ENCODE measurements at regions not wholly inside any gene's neighbourhood (a gene's known extent, or its start where the extent isn't known, plus 50 kb on each side); places are given as distances from the start of the nearest gene placed in this dataset.

DNA sequence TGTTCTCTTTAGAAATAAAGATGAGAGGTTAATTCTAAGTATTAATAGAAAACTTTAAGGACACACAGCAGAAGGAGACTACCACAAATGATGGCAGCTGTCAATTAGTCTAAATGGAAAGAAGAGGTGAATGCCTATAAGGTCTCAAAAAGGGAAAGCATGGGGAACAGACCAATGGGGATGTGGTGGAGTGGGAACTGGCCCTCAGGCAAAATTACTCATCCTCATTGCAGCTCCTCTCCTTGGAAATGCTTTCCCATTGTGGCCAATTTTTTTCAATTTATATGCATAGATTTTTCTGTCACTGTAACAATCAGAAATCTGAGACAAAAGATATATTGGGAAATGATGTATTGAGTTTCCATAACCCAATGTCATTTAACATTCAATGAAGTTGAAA, 222.9 kb upstream of the DEFB112 start:
- no peak for DNase-seq
- H3K18ac ChIP-seq (ENCODE audit: low read depth, low read length), result no peak overlapping the region

More for the DNA sequence above, 222.9 kb upstream of the DEFB112 start:
- H2BK15ac ChIP-seq (ENCODE audit: low read depth, low read length), result no peak overlapping the region
- H2AFZ ChIP-seq (replicated peaks; ENCODE audit: low read length, poor library complexity), result no peak overlapping the region
- no peaks in the 10 kb centered on the region for H3K4me1 ChIP-seq (ENCODE audit: control insufficient read depth, insufficient read depth, low read length)
- no peaks in the 10 kb centered on the region for H3K9me1 ChIP-seq (ENCODE audit: insufficient read depth, low read length)
- no peaks in the 10 kb centered on the region for H3K79me1 ChIP-seq (ENCODE audit: low read depth in 1 of 2, low read length in 2 of 2)
- no peaks in the 10 kb centered on the region for H3K9me3 ChIP-seq (ENCODE audit: control insufficient read depth, insufficient read depth, low read length)
- ATAC-seq (ENCODE audit: low read depth), result no peak
- H4K91ac ChIP-seq (ENCODE audit: insufficient read depth, low read depth, low read length), result no peak overlapping the region
- no peak overlapping the region for H4K5ac ChIP-seq (ENCODE audit: low read depth, low read length)
- POLR2A ChIA-PET (ENCODE audit: unreplicated experiment), result no interaction called here
- H4K8ac ChIP-seq (ENCODE audit: low read depth in 2 of 2, low read length in 2 of 2), result no peak overlapping the region
- no peak for TF ChIP-seq RCOR1 (IDR thresholded peaks at IDR 0.05; ENCODE audit: insufficient replicate concordance, low read length)
- no peak for TF ChIP-seq SMC3 (IDR thresholded peaks at IDR 0.05; ENCODE audit: low read depth, low read length)
- TF ChIP-seq CEBPB (IDR thresholded peaks at IDR 0.05; ENCODE audit: low read depth, low read length), result no peak
- no peak for TF ChIP-seq FOS (IDR thresholded peaks at IDR 0.05; ENCODE audit: low read depth, low read length)
- no peak for TF ChIP-seq RAD21 (IDR thresholded peaks at IDR 0.05; ENCODE audit: low read length)
- no peak for TF ChIP-seq MAZ (IDR thresholded peaks at IDR 0.05; ENCODE audit: borderline replicate concordance, low read depth, low read length)
- TF ChIP-seq MAFK (IDR thresholded peaks at IDR 0.05; ENCODE audit: low read depth, low read length), result no peak
- no peak for TF ChIP-seq RFX5 (IDR thresholded peaks at IDR 0.05; ENCODE audit: low read depth, low read length)
- TF ChIP-seq BHLHE40 (IDR thresholded peaks at IDR 0.05; ENCODE audit: low read depth, low read length), result no peak
- TF ChIP-seq MXI1 (IDR thresholded peaks at IDR 0.05; ENCODE audit: borderline replicate concordance, low read depth, low read length), result no peak
- TF ChIP-seq, protein P1, sequence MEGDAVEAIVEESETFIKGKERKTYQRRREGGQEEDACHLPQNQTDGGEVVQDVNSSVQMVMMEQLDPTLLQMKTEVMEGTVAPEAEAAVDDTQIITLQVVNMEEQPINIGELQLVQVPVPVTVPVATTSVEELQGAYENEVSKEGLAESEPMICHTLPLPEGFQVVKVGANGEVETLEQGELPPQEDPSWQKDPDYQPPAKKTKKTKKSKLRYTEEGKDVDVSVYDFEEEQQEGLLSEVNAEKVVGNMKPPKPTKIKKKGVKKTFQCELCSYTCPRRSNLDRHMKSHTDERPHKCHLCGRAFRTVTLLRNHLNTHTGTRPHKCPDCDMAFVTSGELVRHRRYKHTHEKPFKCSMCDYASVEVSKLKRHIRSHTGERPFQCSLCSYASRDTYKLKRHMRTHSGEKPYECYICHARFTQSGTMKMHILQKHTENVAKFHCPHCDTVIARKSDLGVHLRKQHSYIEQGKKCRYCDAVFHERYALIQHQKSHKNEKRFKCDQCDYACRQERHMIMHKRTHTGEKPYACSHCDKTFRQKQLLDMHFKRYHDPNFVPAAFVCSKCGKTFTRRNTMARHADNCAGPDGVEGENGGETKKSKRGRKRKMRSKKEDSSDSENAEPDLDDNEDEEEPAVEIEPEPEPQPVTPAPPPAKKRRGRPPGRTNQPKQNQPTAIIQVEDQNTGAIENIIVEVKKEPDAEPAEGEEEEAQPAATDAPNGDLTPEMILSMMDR (conservative IDR thresholded peaks at IDR 0.05; ENCODE audit: low read depth, low read length), result no peak
- TF ChIP-seq NFE2L2 (IDR thresholded peaks at IDR 0.05; ENCODE audit: low read depth, low read length), result no peak
- TF ChIP-seq CHD1 (IDR thresholded peaks at IDR 0.05; ENCODE audit: low read depth, low read length), result no peak
- no peak for TF ChIP-seq USF2 (IDR thresholded peaks at IDR 0.05; ENCODE audit: low read depth, low read length)
- TF ChIP-seq ELK1 (IDR thresholded peaks at IDR 0.05; ENCODE audit: borderline replicate concordance, low read depth, low read length), result no peak
- TF ChIP-seq POLR2A (IDR thresholded peaks at IDR 0.05; ENCODE audit: low read depth, low read length), result no peak
- no peak overlapping the region for H3K23ac ChIP-seq (ENCODE audit: low read depth, low read length)
- no peaks in the 10 kb centered on the region for H3K36me3 ChIP-seq (ENCODE audit: control insufficient read depth, insufficient read depth, low read length)
- no peak overlapping the region for H2AK5ac ChIP-seq (ENCODE audit: low read depth, low read length)
- H3K9ac ChIP-seq (ENCODE audit: low read depth, low read length), result no peak overlapping the region
- no peak overlapping the region for H3K4ac ChIP-seq (ENCODE audit: low read depth, low read length)
- in situ Hi-C loops (cut with MboI; ENCODE audit: low sequenced_read_pairs) (no loop called here), intact Hi-C loops (cut with micrococcal nuclease) (no loop called here), dilution Hi-C loops (cut with HindIII; ENCODE audit: low sequenced_read_pairs, unreplicated experiment) (no loop called here)
- no peaks in the 10 kb centered on the region for H4K20me1 ChIP-seq (ENCODE audit: insufficient read depth, low read length)
- no peak overlapping the region for H3K56ac ChIP-seq (ENCODE audit: extremely low read depth, insufficient read depth, low read length)
- no peak overlapping the region for H2BK20ac ChIP-seq (ENCODE audit: low read depth, low read length)
- BruUV-seq (replicated peaks), result no TSS peak
- H2BK120ac ChIP-seq (ENCODE audit: low read depth, low read length), result no peak overlapping the region
- H3K27me3 ChIP-seq (ENCODE audit: control insufficient read depth, insufficient read depth, low read length), result no peaks in the 10 kb centered on the region
- no peak overlapping the region for H2BK5ac ChIP-seq (ENCODE audit: low read depth, low read length, poor library complexity, severe bottlenecking)
- H3K14ac ChIP-seq (replicated peaks; ENCODE audit: low read depth, low read length), result no peak overlapping the region
- CTCF ChIA-PET, result no interaction called here
- H3K4me2 ChIP-seq (ENCODE audit: low read depth, low read length), result no peak overlapping the region
- H3K27ac ChIP-seq (ENCODE audit: insufficient read depth, low read length), result no peak overlapping the region
- no peak overlapping the region for H2AK9ac ChIP-seq (replicated peaks; ENCODE audit: low read depth, low read length, poor library complexity)
- H3K4me3 ChIP-seq (ENCODE audit: insufficient read depth, low read depth, low read length), result no peak overlapping the region
